ENCODE measurements at regions not wholly inside any gene's neighbourhood (a gene's known extent, or its start where the extent isn't known, plus 50 kb on each side); places are given as distances from the start of the nearest gene placed in this dataset.

DNA sequence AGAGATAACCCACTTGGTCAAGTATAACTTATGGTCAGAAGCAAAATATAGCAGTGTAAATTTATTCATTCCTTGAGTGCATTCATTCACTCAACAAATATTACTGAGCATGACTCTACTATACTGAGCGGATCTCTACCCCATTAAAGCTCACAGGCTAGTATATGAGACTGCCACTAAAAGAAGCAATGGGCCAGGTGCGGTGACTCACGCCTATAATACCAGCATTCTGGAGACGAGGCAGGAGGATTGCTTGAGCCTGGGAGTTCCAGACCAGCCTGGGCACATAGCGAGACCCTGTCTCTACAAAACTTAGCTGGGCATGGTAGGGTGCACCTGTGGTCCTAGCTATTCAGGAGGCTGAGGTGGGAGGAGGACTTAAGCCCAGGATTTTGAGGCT lies 197.6 kb upstream of the BLID start:
- no peak for DNase-seq (ENCODE audit: low spot score)
- in situ Hi-C loops (cut with MboI; ENCODE audit: low pct_unique_long_range_greater_than_20kb, low sequenced_read_pairs, unreplicated experiment): no loop called here
- TF ChIP-seq, protein P1, sequence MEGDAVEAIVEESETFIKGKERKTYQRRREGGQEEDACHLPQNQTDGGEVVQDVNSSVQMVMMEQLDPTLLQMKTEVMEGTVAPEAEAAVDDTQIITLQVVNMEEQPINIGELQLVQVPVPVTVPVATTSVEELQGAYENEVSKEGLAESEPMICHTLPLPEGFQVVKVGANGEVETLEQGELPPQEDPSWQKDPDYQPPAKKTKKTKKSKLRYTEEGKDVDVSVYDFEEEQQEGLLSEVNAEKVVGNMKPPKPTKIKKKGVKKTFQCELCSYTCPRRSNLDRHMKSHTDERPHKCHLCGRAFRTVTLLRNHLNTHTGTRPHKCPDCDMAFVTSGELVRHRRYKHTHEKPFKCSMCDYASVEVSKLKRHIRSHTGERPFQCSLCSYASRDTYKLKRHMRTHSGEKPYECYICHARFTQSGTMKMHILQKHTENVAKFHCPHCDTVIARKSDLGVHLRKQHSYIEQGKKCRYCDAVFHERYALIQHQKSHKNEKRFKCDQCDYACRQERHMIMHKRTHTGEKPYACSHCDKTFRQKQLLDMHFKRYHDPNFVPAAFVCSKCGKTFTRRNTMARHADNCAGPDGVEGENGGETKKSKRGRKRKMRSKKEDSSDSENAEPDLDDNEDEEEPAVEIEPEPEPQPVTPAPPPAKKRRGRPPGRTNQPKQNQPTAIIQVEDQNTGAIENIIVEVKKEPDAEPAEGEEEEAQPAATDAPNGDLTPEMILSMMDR (IDR thresholded peaks at IDR 0.05; ENCODE audit: extremely low read depth, insufficient read depth, missing control alignments): no peak

DNA sequence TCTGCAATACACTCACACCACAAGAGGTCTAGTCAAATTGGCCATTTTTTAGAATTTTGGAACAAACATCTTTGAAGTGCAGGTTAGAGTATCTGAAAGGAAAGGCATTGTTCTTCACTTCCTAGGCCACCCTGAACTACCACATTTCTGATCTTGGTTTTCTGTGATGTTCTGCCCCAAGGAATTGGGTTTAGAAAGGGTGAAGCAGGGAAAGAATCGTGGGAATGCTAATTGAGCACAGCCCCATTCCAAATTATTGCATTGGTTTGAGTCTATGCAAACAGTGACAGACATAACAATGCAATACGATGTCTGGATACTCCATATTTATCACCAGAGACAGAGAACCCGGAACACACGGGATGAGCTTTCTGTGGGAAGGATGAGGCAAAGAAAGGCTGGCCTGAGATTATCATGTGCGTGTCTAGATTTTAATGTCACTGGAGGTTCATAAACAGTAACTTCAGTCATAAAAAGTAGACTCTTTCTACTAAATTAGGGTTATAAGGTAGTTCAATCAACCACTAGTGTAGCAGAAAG lies 195.3 kb upstream of the BLID start:
- in situ Hi-C loops (cut with MboI; ENCODE audit: low pct_unique_long_range_greater_than_20kb, low sequenced_read_pairs, unreplicated experiment): no loop called here
- DNase-seq (ENCODE audit: low spot score): no peak
- TF ChIP-seq, protein P1 (IDR thresholded peaks at IDR 0.05; ENCODE audit: extremely low read depth, insufficient read depth, missing control alignments): no peak

DNA sequence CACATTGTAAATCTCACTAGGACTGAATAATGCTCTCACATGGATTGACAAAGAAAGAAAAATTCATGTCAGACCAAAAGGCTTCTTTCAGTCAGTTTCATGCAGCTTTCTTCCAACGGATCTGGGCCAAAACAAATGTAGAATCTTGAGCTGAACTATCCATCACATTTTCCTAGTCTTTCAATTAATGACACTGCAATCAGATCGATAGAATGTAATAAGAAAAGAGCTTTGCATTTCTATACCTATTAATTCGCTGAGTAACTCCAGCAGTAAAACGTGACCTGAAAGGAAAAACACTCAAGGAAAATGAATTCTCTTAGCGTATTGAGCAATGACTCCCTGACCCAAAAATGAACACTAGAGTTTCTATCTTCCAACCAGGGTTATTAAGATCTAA lies 194.8 kb upstream of the BLID start:
- DNase-seq (ENCODE audit: low spot score): no peak
- in situ Hi-C loops (cut with MboI; ENCODE audit: low pct_unique_long_range_greater_than_20kb, low sequenced_read_pairs, unreplicated experiment): no loop called here
- TF ChIP-seq, protein P1 (IDR thresholded peaks at IDR 0.05; ENCODE audit: extremely low read depth, insufficient read depth, missing control alignments): no peak

DNA sequence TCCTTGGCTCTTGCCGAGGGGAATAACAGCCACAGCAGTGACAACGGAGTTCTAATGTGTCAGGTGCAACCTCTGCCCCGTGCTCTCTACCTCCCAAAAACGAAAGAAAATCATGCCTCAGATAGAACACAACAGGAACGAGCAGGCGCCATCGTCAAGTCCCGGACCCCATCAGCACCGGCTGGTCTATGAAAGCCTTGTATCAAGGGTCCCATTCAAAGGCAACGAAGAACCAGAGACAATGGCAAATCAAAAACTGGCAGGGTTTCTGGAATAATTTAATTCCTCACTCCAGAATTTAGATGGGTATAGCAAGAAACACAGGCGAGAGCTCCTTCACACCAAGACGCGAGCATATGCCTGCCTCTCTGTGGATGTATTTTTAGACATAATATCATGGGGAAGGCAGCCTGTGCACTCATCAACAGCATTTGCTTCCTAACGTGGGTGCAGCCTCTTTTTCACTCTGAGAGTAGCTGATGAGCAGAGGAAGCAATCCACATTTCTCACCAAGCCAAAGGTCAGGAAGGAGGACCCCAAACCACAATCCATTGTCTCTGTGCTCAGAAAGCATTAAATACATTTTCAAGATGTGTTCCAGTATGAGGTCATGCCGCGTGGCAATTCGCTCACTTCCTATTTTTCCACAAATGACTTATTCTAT lies 193.4 kb upstream of the BLID start:
- no peak for DNase-seq (ENCODE audit: low spot score)

DNA sequence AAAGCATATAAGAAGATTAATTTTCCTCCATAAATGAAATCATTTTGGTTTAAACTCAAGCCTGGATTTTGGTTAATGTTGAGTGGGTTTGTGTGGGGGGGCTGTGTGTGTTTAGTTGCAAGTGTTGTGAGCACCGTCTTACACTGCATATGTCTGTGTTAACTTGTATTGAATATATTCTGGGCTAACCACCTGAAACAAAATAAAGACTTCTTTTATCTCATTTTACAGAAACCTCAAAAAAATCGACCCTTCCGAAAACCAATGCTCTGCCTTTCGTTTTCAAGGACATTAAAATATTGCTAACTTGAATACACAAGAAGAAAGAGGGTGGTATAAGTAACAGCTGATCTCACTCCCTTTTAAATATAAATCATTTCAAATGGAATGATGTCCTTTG lies 192.2 kb upstream of the BLID start:
- DNase-seq (ENCODE audit: low spot score): no peak
- TF ChIP-seq, protein P1 (IDR thresholded peaks at IDR 0.05; ENCODE audit: extremely low read depth, insufficient read depth, missing control alignments): no peak
- in situ Hi-C loops (cut with MboI; ENCODE audit: low pct_unique_long_range_greater_than_20kb, low sequenced_read_pairs, unreplicated experiment): no loop called here

More for the DNA sequence above, 193.4 kb upstream of the BLID start:
- in situ Hi-C loops (cut with MboI; ENCODE audit: low pct_unique_long_range_greater_than_20kb, low sequenced_read_pairs, unreplicated experiment): no loop called here
- TF ChIP-seq, protein P1 (IDR thresholded peaks at IDR 0.05; ENCODE audit: extremely low read depth, insufficient read depth, missing control alignments): no peak

GRCh38 chr11:122307476-122308035 lies 191.5 kb upstream of the BLID start:
- in situ Hi-C loops (cut with MboI; ENCODE audit: low pct_unique_long_range_greater_than_20kb, low sequenced_read_pairs, unreplicated experiment): no loop called here
- TF ChIP-seq, protein P1 (IDR thresholded peaks at IDR 0.05; ENCODE audit: extremely low read depth, insufficient read depth, missing control alignments): no peak
- no peak for DNase-seq (ENCODE audit: low spot score)

All from GM13977 (cell line).